ENCODE measurements at regions not wholly inside any gene's neighbourhood (a gene's known extent, or its start where the extent isn't known, plus 50 kb on each side); places are given as distances from the start of the nearest gene placed in this dataset.

DNA sequence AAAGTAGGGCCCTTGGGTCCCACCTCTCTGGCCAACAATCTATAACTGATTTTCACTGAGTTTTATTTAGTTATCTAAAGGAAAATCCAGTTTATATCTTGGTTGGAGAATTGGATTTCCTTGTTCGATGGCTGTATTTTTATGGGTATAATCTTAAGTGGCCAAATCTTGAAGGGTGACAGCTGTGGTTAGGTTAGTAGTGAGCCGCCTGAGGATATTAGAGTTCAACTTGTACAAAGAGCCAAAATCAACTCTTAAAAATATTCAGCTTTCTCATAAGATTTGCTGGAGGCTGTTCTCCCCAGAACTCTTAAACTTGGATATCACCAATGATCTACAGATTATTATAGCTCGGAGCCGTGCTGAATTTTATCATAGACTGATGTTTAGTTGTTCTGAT lies 54.6 kb upstream of the UNC5C start:
- Histone ChIP-seq H3K4me2 (no peak overlapping the region), H3K9me2 (ENCODE audit: insufficient read depth) (no peaks in the 10 kb centered on the region), H3K4me1 (replicated peaks; ENCODE audit: insufficient read depth) (no peaks in the 10 kb centered on the region), H3K4me3 (no peak overlapping the region), H3K36me3 (ENCODE audit: low read depth) (no peaks in the 10 kb centered on the region), H4K20me1 (ENCODE audit: insufficient read depth) (no peaks in the 10 kb centered on the region), H2AFZ (no peak overlapping the region), H3K27me3 (ENCODE audit: insufficient read depth, low read depth) (no peaks in the 10 kb centered on the region), H3K9me3 (ENCODE audit: insufficient read depth, low read depth) (no peaks in the 10 kb centered on the region), H3K79me2 (ENCODE audit: low read depth) (no peaks in the 10 kb centered on the region), H3F3A (ENCODE audit: insufficient read depth, low read depth) (no peaks in the 10 kb centered on the region), H3K27ac (no peak overlapping the region)
- no TSS peak for BruUV-seq (replicated peaks)
- ChIA-PET CTCF (no interaction called here), POLR2A (ENCODE audit: unreplicated experiment) (no interaction called here)
- TF ChIP-seq EZH2 (IDR thresholded peaks at IDR 0.05; ENCODE audit: low read depth) = no peak
- TF ChIP-seq, protein P1, sequence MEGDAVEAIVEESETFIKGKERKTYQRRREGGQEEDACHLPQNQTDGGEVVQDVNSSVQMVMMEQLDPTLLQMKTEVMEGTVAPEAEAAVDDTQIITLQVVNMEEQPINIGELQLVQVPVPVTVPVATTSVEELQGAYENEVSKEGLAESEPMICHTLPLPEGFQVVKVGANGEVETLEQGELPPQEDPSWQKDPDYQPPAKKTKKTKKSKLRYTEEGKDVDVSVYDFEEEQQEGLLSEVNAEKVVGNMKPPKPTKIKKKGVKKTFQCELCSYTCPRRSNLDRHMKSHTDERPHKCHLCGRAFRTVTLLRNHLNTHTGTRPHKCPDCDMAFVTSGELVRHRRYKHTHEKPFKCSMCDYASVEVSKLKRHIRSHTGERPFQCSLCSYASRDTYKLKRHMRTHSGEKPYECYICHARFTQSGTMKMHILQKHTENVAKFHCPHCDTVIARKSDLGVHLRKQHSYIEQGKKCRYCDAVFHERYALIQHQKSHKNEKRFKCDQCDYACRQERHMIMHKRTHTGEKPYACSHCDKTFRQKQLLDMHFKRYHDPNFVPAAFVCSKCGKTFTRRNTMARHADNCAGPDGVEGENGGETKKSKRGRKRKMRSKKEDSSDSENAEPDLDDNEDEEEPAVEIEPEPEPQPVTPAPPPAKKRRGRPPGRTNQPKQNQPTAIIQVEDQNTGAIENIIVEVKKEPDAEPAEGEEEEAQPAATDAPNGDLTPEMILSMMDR (conservative IDR thresholded peaks at IDR 0.05) = no peak
- DNase-seq = no peak
- intact Hi-C loops (cut with micrococcal nuclease; ENCODE audit: unreplicated experiment) = no loop called here

DNA sequence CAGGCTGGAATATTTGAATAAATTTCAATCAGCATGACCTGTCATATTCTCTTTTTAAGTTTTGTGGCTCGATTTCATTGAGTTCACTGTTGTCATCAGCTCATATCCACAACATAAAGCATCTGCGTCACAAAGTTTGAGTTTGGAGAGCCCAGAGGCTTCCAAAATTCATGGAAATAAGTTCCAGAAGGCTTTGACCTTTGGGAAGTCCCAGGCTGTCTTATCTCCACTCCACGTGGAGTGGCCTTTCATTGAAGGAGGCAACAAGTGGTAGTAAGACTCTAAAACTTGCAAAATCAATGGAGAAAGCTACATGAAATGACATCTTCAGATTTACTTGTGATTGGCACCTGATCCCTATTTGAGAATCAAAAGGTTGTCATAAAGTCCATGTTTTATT lies 54.1 kb upstream of the UNC5C start:
- H3K27ac ChIP-seq = no peak overlapping the region
- H2AFZ ChIP-seq = no peak overlapping the region
- TF ChIP-seq EZH2 (IDR thresholded peaks at IDR 0.05; ENCODE audit: low read depth) = no peak
- TF ChIP-seq, protein P1 (conservative IDR thresholded peaks at IDR 0.05) = no peak
- no peak overlapping the region for H3K4me2 ChIP-seq
- no peak for DNase-seq
- no peaks in the 10 kb centered on the region for H3K79me2 ChIP-seq (ENCODE audit: low read depth)
- no peaks in the 10 kb centered on the region for H4K20me1 ChIP-seq (ENCODE audit: insufficient read depth)
- H3K4me1 ChIP-seq (replicated peaks; ENCODE audit: insufficient read depth) = no peaks in the 10 kb centered on the region
- H3K9me2 ChIP-seq (ENCODE audit: insufficient read depth) = no peaks in the 10 kb centered on the region
- CTCF ChIA-PET = no interaction called here
- no peaks in the 10 kb centered on the region for H3K36me3 ChIP-seq (ENCODE audit: low read depth)
- no peaks in the 10 kb centered on the region for H3K27me3 ChIP-seq (ENCODE audit: insufficient read depth, low read depth)
- no peaks in the 10 kb centered on the region for H3K9me3 ChIP-seq (ENCODE audit: insufficient read depth, low read depth)
- no TSS peak for BruUV-seq (replicated peaks)
- POLR2A ChIA-PET (ENCODE audit: unreplicated experiment) = no interaction called here
- no peaks in the 10 kb centered on the region for H3F3A ChIP-seq (ENCODE audit: insufficient read depth, low read depth)
- no peak overlapping the region for H3K4me3 ChIP-seq
- intact Hi-C loops (cut with micrococcal nuclease; ENCODE audit: unreplicated experiment) = no loop called here

DNA sequence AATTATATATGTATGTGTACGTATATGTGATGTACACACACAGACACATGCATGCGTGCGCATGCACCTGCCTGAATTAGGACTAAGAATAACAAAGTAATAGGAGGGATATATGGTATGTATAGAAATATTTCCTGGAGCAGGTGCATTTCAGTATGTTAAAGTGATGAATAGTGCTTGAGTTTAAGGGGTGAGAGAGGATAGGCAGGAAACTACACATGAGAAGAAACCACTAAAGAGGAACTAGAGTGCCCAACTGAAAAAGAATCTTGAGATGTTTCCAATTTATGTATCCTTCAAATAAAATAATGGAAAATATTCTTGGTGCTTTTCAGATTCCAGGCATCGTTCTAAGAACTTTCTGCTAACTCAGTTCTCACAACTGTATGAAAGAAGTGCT lies 52.6 kb upstream of the UNC5C start:
- Histone ChIP-seq H3K27me3 (ENCODE audit: insufficient read depth, low read depth) (no peaks in the 10 kb centered on the region), H3K4me2 (no peak overlapping the region), H3K9me3 (ENCODE audit: insufficient read depth, low read depth) (no peaks in the 10 kb centered on the region), H3K4me3 (no peak overlapping the region), H3K36me3 (ENCODE audit: low read depth) (no peaks in the 10 kb centered on the region), H2AFZ (no peak overlapping the region), H3K4me1 (replicated peaks; ENCODE audit: insufficient read depth) (no peaks in the 10 kb centered on the region), H3K9me2 (ENCODE audit: insufficient read depth) (no peaks in the 10 kb centered on the region), H4K20me1 (ENCODE audit: insufficient read depth) (no peaks in the 10 kb centered on the region), H3F3A (ENCODE audit: insufficient read depth, low read depth) (no peaks in the 10 kb centered on the region), H3K27ac (no peak overlapping the region), H3K79me2 (ENCODE audit: low read depth) (no peaks in the 10 kb centered on the region)
- TF ChIP-seq, protein P1 (conservative IDR thresholded peaks at IDR 0.05) = no peak
- no peak for TF ChIP-seq EZH2 (IDR thresholded peaks at IDR 0.05; ENCODE audit: low read depth)
- no TSS peak for BruUV-seq (replicated peaks)
- no peak for DNase-seq
- ChIA-PET POLR2A (ENCODE audit: unreplicated experiment) (no interaction called here), CTCF (no interaction called here)
- intact Hi-C loops (cut with micrococcal nuclease; ENCODE audit: unreplicated experiment) = no loop called here
